ENCODE measurements at regions not wholly inside any gene's neighbourhood (a gene's known extent, or its start where the extent isn't known, plus 50 kb on each side); places are given as distances from the start of the nearest gene placed in this dataset.

DNA sequence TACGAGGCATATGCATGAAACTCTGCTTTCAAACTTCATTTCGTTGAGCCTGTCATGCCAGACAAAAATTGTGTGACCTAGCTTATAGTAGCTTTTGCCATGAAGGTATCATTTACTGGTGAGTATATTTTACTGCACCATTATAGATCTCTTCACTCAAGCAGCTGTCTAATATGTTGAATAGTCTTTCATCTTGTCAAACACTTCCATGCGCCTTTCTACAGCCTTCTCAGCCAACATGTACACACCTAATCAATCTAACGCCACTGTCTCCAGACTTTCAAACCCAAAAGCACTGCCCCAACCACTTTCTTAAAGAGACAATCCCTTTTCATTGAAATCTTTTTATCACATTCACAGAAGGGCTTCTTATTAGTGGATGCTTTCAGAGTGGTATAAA is 757.4 kb downstream of the VRK1 start:
- DNase-seq = no peak
- ChIA-PET CTCF (no interaction called here), POLR2A (no interaction called here)
- no peak for ATAC-seq (ENCODE audit: low read depth)
- H3K27me3 Mint-ChIP-seq = no peaks in the 10 kb centered on the region
- no peaks in the 10 kb centered on the region for H3K4me1 Mint-ChIP-seq
- TF ChIP-seq, protein P1, sequence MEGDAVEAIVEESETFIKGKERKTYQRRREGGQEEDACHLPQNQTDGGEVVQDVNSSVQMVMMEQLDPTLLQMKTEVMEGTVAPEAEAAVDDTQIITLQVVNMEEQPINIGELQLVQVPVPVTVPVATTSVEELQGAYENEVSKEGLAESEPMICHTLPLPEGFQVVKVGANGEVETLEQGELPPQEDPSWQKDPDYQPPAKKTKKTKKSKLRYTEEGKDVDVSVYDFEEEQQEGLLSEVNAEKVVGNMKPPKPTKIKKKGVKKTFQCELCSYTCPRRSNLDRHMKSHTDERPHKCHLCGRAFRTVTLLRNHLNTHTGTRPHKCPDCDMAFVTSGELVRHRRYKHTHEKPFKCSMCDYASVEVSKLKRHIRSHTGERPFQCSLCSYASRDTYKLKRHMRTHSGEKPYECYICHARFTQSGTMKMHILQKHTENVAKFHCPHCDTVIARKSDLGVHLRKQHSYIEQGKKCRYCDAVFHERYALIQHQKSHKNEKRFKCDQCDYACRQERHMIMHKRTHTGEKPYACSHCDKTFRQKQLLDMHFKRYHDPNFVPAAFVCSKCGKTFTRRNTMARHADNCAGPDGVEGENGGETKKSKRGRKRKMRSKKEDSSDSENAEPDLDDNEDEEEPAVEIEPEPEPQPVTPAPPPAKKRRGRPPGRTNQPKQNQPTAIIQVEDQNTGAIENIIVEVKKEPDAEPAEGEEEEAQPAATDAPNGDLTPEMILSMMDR (IDR thresholded peaks at IDR 0.05) = no peak
- no peaks in the 10 kb centered on the region for H3K36me3 Mint-ChIP-seq (ENCODE audit: low read depth)
- H3K9me3 Mint-ChIP-seq = peaks cover 4% of the 10 kb centered on the region
- no peak overlapping the region for H3K4me3 Mint-ChIP-seq
- intact Hi-C loops (cut with micrococcal nuclease) = no loop called here
- no peak overlapping the region for H3K27ac Mint-ChIP-seq

DNA sequence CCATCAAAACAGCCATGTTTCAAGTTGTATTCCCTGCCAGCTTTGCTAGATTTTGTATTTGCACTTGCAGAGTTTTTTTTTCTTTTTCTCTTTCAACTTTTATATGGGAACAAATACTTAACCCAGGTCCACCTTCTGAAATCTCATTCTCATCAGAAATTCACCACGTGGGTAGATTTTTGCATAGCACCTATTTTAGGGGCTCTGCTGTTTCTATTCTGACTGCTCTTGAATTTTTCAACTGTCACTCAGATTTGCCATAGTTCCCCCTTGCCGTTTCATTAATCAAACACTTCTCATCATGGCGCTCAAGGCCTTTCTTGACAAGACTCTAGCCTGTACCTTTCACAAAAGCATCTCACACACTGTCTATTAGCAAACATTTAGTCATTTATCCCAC is 767.2 kb downstream of the VRK1 start:
- Mint-ChIP-seq H3K36me3 (ENCODE audit: low read depth) (no peaks in the 10 kb centered on the region), H3K4me1 (no peaks in the 10 kb centered on the region), H3K27ac (no peak overlapping the region), H3K9me3 (peaks cover 13% of the 10 kb centered on the region), H3K4me3 (no peak overlapping the region), H3K27me3 (no peaks in the 10 kb centered on the region)
- ChIA-PET POLR2A (no interaction called here), CTCF (no interaction called here)
- TF ChIP-seq, protein P1 (IDR thresholded peaks at IDR 0.05) = no peak
- intact Hi-C loops (cut with micrococcal nuclease) = no loop called here
- no peak for DNase-seq
- no peak for ATAC-seq (ENCODE audit: low read depth)

DNA sequence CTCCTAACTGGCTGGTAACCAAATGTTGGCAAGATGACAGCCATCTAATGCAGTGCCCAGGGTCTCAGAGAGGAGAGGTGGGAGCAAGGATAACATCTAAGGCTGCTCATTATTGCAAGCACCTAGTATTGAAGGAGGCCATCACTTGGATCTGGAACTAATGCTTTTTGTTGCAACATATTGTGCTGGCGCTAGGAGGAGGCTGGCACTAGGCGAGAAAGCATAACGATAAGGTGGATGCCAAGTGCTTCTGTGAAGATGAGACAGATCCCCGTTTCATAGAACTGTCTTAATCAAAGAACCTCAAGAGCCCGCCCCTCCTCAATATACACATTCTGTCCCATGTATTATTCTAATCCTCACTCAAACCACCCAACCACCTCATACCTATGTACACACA is 774.0 kb downstream of the VRK1 start:
- POLR2A ChIA-PET = no interaction called here
- TF ChIP-seq, protein P1 (IDR thresholded peaks at IDR 0.05) = no peak

DNA sequence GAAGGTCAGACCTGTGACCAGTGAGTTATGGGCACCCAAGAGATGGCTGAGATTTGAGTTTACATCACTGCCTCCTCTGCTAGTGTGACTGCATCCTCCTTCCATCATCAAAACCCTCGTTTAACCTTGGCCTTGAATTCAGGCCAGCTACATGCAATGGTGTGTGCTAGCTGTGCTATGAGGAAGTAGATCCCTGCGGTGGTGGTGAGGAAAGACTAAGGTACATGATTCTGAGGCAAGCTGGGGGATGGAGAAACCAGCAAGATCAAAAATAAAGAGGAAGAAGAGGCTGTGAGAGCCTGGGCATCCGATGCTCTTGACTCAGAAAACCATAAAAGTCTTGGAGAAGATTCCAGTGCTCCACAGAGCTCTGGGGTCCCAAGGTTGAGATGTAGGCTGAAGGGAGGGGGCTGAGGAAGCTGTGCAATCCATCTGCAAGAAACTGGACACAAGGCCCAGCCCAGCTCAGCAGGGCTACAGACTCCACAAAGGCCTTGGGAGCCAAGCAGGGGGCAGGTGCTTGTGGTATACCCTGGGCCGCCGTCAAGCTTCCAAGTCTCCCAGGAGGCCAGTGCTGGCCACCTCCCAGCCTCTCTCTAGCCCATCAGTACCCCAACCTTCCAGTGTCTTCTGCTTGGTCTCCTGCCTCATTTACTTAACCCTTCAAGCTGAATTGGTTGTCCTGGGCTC is 774.8 kb downstream of the VRK1 start:
- no peak overlapping the region for H3K27ac Mint-ChIP-seq
- no peaks in the 10 kb centered on the region for H3K27me3 Mint-ChIP-seq
- ATAC-seq (ENCODE audit: low read depth) (no peak), DNase-seq (no peak)
- peaks cover 10% of the 10 kb centered on the region for H3K9me3 Mint-ChIP-seq
- intact Hi-C loops (cut with micrococcal nuclease) = no loop called here
- POLR2A ChIA-PET = no interaction called here
- H3K4me1 Mint-ChIP-seq = no peaks in the 10 kb centered on the region
- H3K4me3 Mint-ChIP-seq = no peak overlapping the region
- CTCF ChIA-PET = no interaction called here
- H3K36me3 Mint-ChIP-seq (ENCODE audit: low read depth) = no peaks in the 10 kb centered on the region
- TF ChIP-seq, protein P1 (IDR thresholded peaks at IDR 0.05) = no peak

More for the DNA sequence above, 774.0 kb downstream of the VRK1 start:
- Mint-ChIP-seq H3K27me3 (no peaks in the 10 kb centered on the region), H3K4me1 (no peaks in the 10 kb centered on the region), H3K4me3 (no peak overlapping the region), H3K36me3 (ENCODE audit: low read depth) (no peaks in the 10 kb centered on the region), H3K9me3 (peaks cover 10% of the 10 kb centered on the region), H3K27ac (no peak overlapping the region)
- ATAC-seq (ENCODE audit: low read depth) (no peak), DNase-seq (no peak)
- intact Hi-C loops (cut with micrococcal nuclease) = no loop called here
- CTCF ChIA-PET = no interaction called here

DNA sequence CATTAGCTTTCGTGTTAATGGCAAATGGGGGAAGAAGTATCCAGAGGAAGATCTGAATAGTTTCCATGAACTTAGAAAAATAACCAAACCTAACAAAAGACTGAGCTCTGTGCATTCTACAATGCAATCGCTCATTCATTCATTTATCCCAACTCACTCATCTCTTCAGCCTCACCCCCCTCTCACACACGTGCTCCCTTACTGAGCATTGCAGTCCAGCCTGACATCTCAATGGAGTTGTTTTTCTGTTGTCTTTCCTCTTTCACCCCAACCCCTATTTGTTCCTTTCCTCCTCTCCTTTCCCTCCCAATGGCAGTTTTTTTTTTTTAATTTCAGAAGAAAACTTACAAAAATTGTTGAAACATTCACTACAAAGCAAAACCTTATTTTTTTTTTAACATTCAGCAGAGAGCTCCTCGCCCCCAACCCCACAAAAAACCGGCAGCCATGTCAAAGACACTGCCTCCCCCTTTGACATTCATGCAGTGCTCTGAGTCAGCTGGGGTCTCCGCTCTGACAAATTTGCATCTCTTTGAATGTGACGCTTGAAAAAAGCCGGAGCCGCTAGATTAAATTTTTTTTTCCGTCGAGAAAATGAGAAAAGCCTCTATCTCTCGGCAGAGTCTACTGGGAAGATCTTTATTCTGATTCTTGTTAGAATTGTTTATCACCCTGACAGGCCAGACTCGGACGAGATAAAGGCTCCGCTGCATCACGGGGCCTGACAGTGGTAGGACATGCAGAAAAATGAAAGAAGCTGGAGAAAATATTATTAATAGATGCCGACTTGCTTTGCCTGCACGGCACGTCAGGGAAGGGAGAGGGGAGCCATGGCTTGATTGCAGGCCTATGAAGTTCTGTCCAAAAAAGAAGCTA is 775.6 kb downstream of the VRK1 start:
- no peaks in the 10 kb centered on the region for H3K4me1 Mint-ChIP-seq
- no peaks in the 10 kb centered on the region for H3K27me3 Mint-ChIP-seq
- no peak overlapping the region for H3K4me3 Mint-ChIP-seq
- TF ChIP-seq, protein P1 (IDR thresholded peaks at IDR 0.05) = no peak
- no peak for DNase-seq
- H3K36me3 Mint-ChIP-seq (ENCODE audit: low read depth) = no peaks in the 10 kb centered on the region
- ATAC-seq (ENCODE audit: low read depth) = no peak
- peaks cover 8% of the 10 kb centered on the region for H3K9me3 Mint-ChIP-seq
- CTCF ChIA-PET = no interaction called here
- POLR2A ChIA-PET = no interaction called here
- no peak overlapping the region for H3K27ac Mint-ChIP-seq
- intact Hi-C loops (cut with micrococcal nuclease) = no loop called here

Measured in activated B cell treated with CpG ODN at 0.5 μM for 24 hours (primary cell).